Caco-2 (cell line): ENCODE measurements at regions not wholly inside any gene's neighbourhood (a gene's known extent, or its start where the extent isn't known, plus 50 kb on each side); places are given as distances from the start of the nearest gene placed in this dataset.

Experiments used
- BruUV-seq: library from RNA; stranded (reverse); fragments of 400-500 nt; replicated peaks from 2 replicates; lab custom pipeline; 2021; lab: Mats Ljungman, UMichigan
- CTCF ChIA-PET: fragments of 300-600 bp; sonication (Branson Sonifier 250); formaldehyde crosslinking; loops from one replicate; lab custom pipeline; 2022; ENCODE audit warnings: antibody characterized with exemption; lab: Charles Lee
- POLR2A ChIA-PET: fragments of 300-600 bp; sonication (Branson Sonifier 250); formaldehyde crosslinking; loops from one replicate; lab custom pipeline; 2022; ENCODE audit warnings: antibody characterized with exemption; lab: Charles Lee
- DNase-seq, 2 experiments: peaks; one replicate each; pipeline versions ENCODE4 v3.0.0 to v3.0.0-alpha.2; 2020 to 2022
- H3K27me3 ChIP-seq: replicated peaks from 2 replicates; pipeline ENCODE4 v1.6.0; 2011; ENCODE audit warnings: low read length; ENCODE audit not compliant: control insufficient read depth, insufficient read depth
- H3K36me3 ChIP-seq: 2 replicates; pipeline ENCODE4 v1.5.1; 2011; ENCODE audit warnings: low read length; ENCODE audit not compliant: control insufficient read depth, insufficient read depth
- H3K4me1 ChIP-seq: fragments of 250-450 bp; sonication (Bioruptor Pico); 2 replicates; pipeline ENCODE4 v1.5.1; 2020; ENCODE audit warnings: mild to moderate bottlenecking
- H3K4me3 ChIP-seq: 2 replicates; pipeline ENCODE4 v1.5.1; 2011; ENCODE audit warnings: low read depth, mild to moderate bottlenecking, control low read depth, low read length
- H3K9me3 ChIP-seq: fragments of 250-450 bp; sonication (Bioruptor Pico); 2 replicates; pipeline ENCODE4 v1.5.1; 2020; ENCODE audit warnings: mild to moderate bottlenecking, moderate library complexity
- H3K27ac Mint-ChIP-seq: one replicate; pipeline ENCODE4 v1.8.0; 2022; ENCODE audit warnings: mixed read lengths; ENCODE audit not compliant: unreplicated experiment
- H3K27me3 Mint-ChIP-seq: one replicate; pipeline ENCODE4 v1.8.0; 2022; ENCODE audit warnings: mixed read lengths; ENCODE audit not compliant: insufficient read depth, unreplicated experiment
- H3K36me3 Mint-ChIP-seq: one replicate; pipeline ENCODE4 v1.8.0; 2022; ENCODE audit warnings: mild to moderate bottlenecking, mixed read lengths; ENCODE audit not compliant: insufficient read depth, unreplicated experiment
- H3K4me1 Mint-ChIP-seq: one replicate; pipeline ENCODE4 v1.8.0; 2022; ENCODE audit warnings: low read depth, mixed read lengths; ENCODE audit not compliant: unreplicated experiment
- H3K4me3 Mint-ChIP-seq: one replicate; pipeline ENCODE4 v1.8.0; 2022; ENCODE audit warnings: mild to moderate bottlenecking, moderate library complexity, mixed read lengths; ENCODE audit not compliant: unreplicated experiment
- H3K9me3 Mint-ChIP-seq: one replicate; pipeline ENCODE4 v1.8.0; 2022; ENCODE audit warnings: mixed read lengths; ENCODE audit not compliant: unreplicated experiment
- CTCF ChIP-seq, 2 experiments: fragments of 200-600 bp in 1 of 2; IDR thresholded peaks; 1 replicate in 1 of 2; 2 replicates in 1 of 2; pipeline versions ENCODE4 v1.5.1 to v1.8.0; 2011 to 2022; ENCODE audit warnings: antibody characterized with exemption in 1 of 2, control low read depth in 1 of 2, inconsistent platforms in 1 of 2, low read depth in 1 of 2, low read length in 1 of 2, mild to moderate bottlenecking in 1 of 2, moderate library complexity in 1 of 2; ENCODE audit not compliant: insufficient read depth in 1 of 2, severe bottlenecking in 1 of 2, unreplicated experiment in 1 of 2
- intact Hi-C: fragments of 100-400 bp; cut with micrococcal nuclease; formaldehyde crosslinking; loops from one replicate; pipeline ENCODE4 v1.10.0; 2022; ENCODE audit not compliant: unreplicated experiment

- H3K9me3 ChIP-seq: no peaks in the 10 kb centered on the region
- BruUV-seq: no TSS peak
- ChIA-PET CTCF (no interaction called here), POLR2A (no interaction called here)
- TF ChIP-seq CTCF (IDR thresholded peaks at IDR 0.05; ENCODE audit: insufficient read depth in 1 of 2, low read depth in 1 of 2, low read length in 1 of 2, severe bottlenecking in 1 of 2, unreplicated experiment in 1 of 2): no peak
- no peaks in the 10 kb centered on the region for H3K4me1 Mint-ChIP-seq
- no peak overlapping the region for H3K4me3 Mint-ChIP-seq
- H3K36me3 Mint-ChIP-seq: no peaks in the 10 kb centered on the region
- H3K27me3 ChIP-seq: no peaks in the 10 kb centered on the region
- H3K36me3 ChIP-seq: no peaks in the 10 kb centered on the region
- H3K27me3 Mint-ChIP-seq: no peaks in the 10 kb centered on the region
- DNase-seq: no peak
- intact Hi-C loops: no loop called here
- H3K9me3 Mint-ChIP-seq: no peaks in the 10 kb centered on the region
- H3K4me1 ChIP-seq: no peaks in the 10 kb centered on the region
- H3K27ac Mint-ChIP-seq: no peak overlapping the region
- no peak overlapping the region for H3K4me3 ChIP-seq
These were observed 785.9 kb downstream of the EPHA4 start for GRCh38 chr2:220786216-220786615.

GRCh38 chr2:220787251-220787650 lies 784.9 kb downstream of the EPHA4 start:
- no peaks in the 10 kb centered on the region for H3K36me3 ChIP-seq
- Mint-ChIP-seq H3K4me3 (no peak overlapping the region), H3K27ac (no peak overlapping the region), H3K27me3 (no peaks in the 10 kb centered on the region), H3K4me1 (no peaks in the 10 kb centered on the region), H3K9me3 (no peaks in the 10 kb centered on the region), H3K36me3 (no peaks in the 10 kb centered on the region)
- H3K9me3 ChIP-seq: no peaks in the 10 kb centered on the region
- intact Hi-C loops: no loop called here
- BruUV-seq: no TSS peak
- TF ChIP-seq CTCF (IDR thresholded peaks at IDR 0.05; ENCODE audit: insufficient read depth in 1 of 2, low read depth in 1 of 2, low read length in 1 of 2, severe bottlenecking in 1 of 2, unreplicated experiment in 1 of 2): no peak
- no peaks in the 10 kb centered on the region for H3K4me1 ChIP-seq
- CTCF ChIA-PET: no interaction called here
- no peak for DNase-seq
- no peaks in the 10 kb centered on the region for H3K27me3 ChIP-seq
- POLR2A ChIA-PET: no interaction called here
- no peak overlapping the region for H3K4me3 ChIP-seq

GRCh38 chr2:220789961-220790360 lies 782.1 kb downstream of the EPHA4 start:
- intact Hi-C loops: no loop called here
- no peak overlapping the region for H3K4me3 ChIP-seq
- DNase-seq: no peak
- no peaks in the 10 kb centered on the region for H3K36me3 ChIP-seq
- Mint-ChIP-seq H3K9me3 (peaks cover 6% of the 10 kb centered on the region), H3K27me3 (no peaks in the 10 kb centered on the region), H3K36me3 (no peaks in the 10 kb centered on the region), H3K27ac (no peak overlapping the region), H3K4me3 (no peak overlapping the region), H3K4me1 (no peaks in the 10 kb centered on the region)
- no peak for TF ChIP-seq CTCF (IDR thresholded peaks at IDR 0.05; ENCODE audit: insufficient read depth in 1 of 2, low read depth in 1 of 2, low read length in 1 of 2, severe bottlenecking in 1 of 2, unreplicated experiment in 1 of 2)
- CTCF ChIA-PET: no interaction called here
- H3K9me3 ChIP-seq: no peaks in the 10 kb centered on the region
- no peaks in the 10 kb centered on the region for H3K27me3 ChIP-seq
- H3K4me1 ChIP-seq: no peaks in the 10 kb centered on the region
- POLR2A ChIA-PET: no interaction called here
- BruUV-seq: no TSS peak
